Keratinocyte (primary cell): ENCODE measurements at regions not wholly inside any gene's neighbourhood (a gene's known extent, or its start where the extent isn't known, plus 50 kb on each side); places are given as distances from the start of the nearest gene placed in this dataset.

Experiments used
- DNase-seq: peaks from one replicate; pipeline ENCODE4 v3.0.0-alpha.2; 2011; ENCODE audit warnings: low read depth, missing footprints, low spot score
- FAIRE-seq: peaks from 2 replicates; lab custom pipeline; 2011; peaks lifted over from hg19 to GRCh38; lab: Jason Lieb, UNC
- H2AFZ ChIP-seq: 2 replicates; pipeline ENCODE4 v1.6.0; 2012; ENCODE audit warnings: low read length, control low read depth, inconsistent platforms; ENCODE audit not compliant: control insufficient read depth
- H3K27ac ChIP-seq: 2 replicates; pipeline ENCODE4 v1.5.1; 2011; ENCODE audit warnings: low read length; ENCODE audit not compliant: control insufficient read depth, insufficient read depth
- H3K27me3 ChIP-seq: 3 replicates; pipeline ENCODE4 v1.6.0; 2011; ENCODE audit warnings: low read length; ENCODE audit not compliant: control insufficient read depth, insufficient read depth; ENCODE audit errors: extremely low read depth
- H3K36me3 ChIP-seq, 2 experiments: 2 replicates in 1 of 2; 3 replicates in 1 of 2; pipeline ENCODE4 v1.5.1; 2011; ENCODE audit warnings: low read length in 2 of 2, mild to moderate bottlenecking in 1 of 2; ENCODE audit not compliant: control insufficient read depth in 2 of 2, insufficient read depth in 2 of 2; ENCODE audit errors: extremely low read depth in 1 of 2
- H3K4me1 ChIP-seq: 3 replicates; pipeline ENCODE4 v1.5.1; 2011; ENCODE audit warnings: low read length; ENCODE audit not compliant: control insufficient read depth, insufficient read depth; ENCODE audit errors: extremely low read depth
- H3K4me2 ChIP-seq: 3 replicates; pipeline ENCODE4 v1.6.0; 2011; ENCODE audit warnings: low read depth, low read length; ENCODE audit not compliant: control insufficient read depth, insufficient read depth; ENCODE audit errors: extremely low read depth
- H3K4me3 ChIP-seq, 3 experiments: fragments of 200-600 bp in 1 of 3; sonication (generic) in 1 of 3; 2 replicates in 2 of 3; 3 replicates in 1 of 3; pipeline ENCODE4 v1.5.1; 2011 to 2016; ENCODE audit warnings: low read length in 3 of 3, mild to moderate bottlenecking in 3 of 3, control low read depth in 2 of 3, inconsistent platforms in 1 of 3, low read depth in 1 of 3, mixed read lengths in 1 of 3, mixed run types in 1 of 3, moderate library complexity in 1 of 3; ENCODE audit not compliant: control insufficient read depth in 2 of 3, insufficient read depth in 2 of 3; ENCODE audit errors: extremely low read depth in 1 of 3
- H3K79me2 ChIP-seq: 2 replicates; pipeline ENCODE4 v1.6.0; 2012; ENCODE audit warnings: low read length; ENCODE audit not compliant: control insufficient read depth, insufficient read depth
- H3K9ac ChIP-seq: 3 replicates; pipeline ENCODE4 v1.6.0; 2011; ENCODE audit warnings: low read length; ENCODE audit not compliant: control insufficient read depth, insufficient read depth; ENCODE audit errors: extremely low read depth
- H3K9me1 ChIP-seq: 3 replicates; pipeline ENCODE4 v1.6.0; 2011; ENCODE audit warnings: low read length; ENCODE audit not compliant: control insufficient read depth, insufficient read depth; ENCODE audit errors: extremely low read depth
- H3K9me3 ChIP-seq: 2 replicates; pipeline ENCODE4 v1.5.1; 2012; ENCODE audit warnings: low read depth, low read length; ENCODE audit not compliant: control insufficient read depth
- H4K20me1 ChIP-seq: 3 replicates; pipeline ENCODE4 v1.6.0; 2011; ENCODE audit warnings: low read length; ENCODE audit not compliant: control insufficient read depth, insufficient read depth; ENCODE audit errors: extremely low read depth
- EZH2 ChIP-seq: IDR thresholded peaks from one replicate; pipeline ENCODE4 v1.6.1; 2012; ENCODE audit warnings: inconsistent platforms, mild to moderate bottlenecking, low read length, moderate library complexity
- dilution Hi-C: fragments of 300-500 bp; cut with MboI; formaldehyde crosslinking; loops from one replicate; pipeline ENCODE4 v1.7.0; 2020; ENCODE audit warnings: low sequenced_read_pairs; ENCODE audit not compliant: extremely low pct_ligation_motif_present
- TF ChIP-seq, protein P1 (sequence below), 3 experiments: IDR thresholded peaks in 1 of 3; conservative IDR thresholded peaks in 1 of 3; optimal IDR thresholded peaks in 1 of 3; 2 replicates in 2 of 3; 3 replicates in 1 of 3; pipeline versions ENCODE3 to v1.5.1; 2011; ENCODE audit warnings: low read length in 3 of 3, mild to moderate bottlenecking in 3 of 3, moderate library complexity in 2 of 3, control low read depth in 1 of 3, inconsistent platforms in 1 of 3; ENCODE audit not compliant: insufficient read depth in 2 of 3; ENCODE audit errors: extremely low read depth in 1 of 3

DNA sequence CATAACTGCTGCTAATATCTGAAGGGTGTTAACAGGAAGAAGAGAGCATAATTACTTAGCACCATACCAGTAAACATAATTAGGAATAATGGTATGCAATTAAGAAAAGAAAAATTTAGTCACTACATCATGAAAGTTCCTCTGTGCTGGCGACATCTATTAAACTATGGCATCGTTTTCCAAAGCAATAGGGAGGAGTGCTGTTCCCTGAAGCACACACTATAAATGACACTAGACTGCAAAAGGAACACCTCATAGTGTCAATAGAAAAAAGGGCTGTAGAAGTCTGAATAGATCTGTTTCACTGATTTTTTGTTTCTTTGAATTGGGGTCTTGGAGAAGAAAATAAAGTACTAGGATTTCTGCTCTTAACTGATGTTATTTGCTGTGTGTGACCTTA lies 773.6 kb upstream of the B3GALT2 start:
- Histone ChIP-seq H3K4me2 (no peak overlapping the region), H3K79me2 (no peaks in the 10 kb centered on the region), H3K4me3 (no peak overlapping the region), H3K36me3 (no peaks in the 10 kb centered on the region), H3K9me1 (no peaks in the 10 kb centered on the region), H3K9me3 (no peaks in the 10 kb centered on the region), H3K27me3 (no peaks in the 10 kb centered on the region), H2AFZ (no peak overlapping the region), H3K9ac (no peak overlapping the region), H4K20me1 (no peaks in the 10 kb centered on the region), H3K27ac (no peak overlapping the region), H3K4me1 (peaks cover 6% of the 10 kb centered on the region)
- FAIRE-seq (no peak), DNase-seq (no peak)
- TF ChIP-seq, protein P1, sequence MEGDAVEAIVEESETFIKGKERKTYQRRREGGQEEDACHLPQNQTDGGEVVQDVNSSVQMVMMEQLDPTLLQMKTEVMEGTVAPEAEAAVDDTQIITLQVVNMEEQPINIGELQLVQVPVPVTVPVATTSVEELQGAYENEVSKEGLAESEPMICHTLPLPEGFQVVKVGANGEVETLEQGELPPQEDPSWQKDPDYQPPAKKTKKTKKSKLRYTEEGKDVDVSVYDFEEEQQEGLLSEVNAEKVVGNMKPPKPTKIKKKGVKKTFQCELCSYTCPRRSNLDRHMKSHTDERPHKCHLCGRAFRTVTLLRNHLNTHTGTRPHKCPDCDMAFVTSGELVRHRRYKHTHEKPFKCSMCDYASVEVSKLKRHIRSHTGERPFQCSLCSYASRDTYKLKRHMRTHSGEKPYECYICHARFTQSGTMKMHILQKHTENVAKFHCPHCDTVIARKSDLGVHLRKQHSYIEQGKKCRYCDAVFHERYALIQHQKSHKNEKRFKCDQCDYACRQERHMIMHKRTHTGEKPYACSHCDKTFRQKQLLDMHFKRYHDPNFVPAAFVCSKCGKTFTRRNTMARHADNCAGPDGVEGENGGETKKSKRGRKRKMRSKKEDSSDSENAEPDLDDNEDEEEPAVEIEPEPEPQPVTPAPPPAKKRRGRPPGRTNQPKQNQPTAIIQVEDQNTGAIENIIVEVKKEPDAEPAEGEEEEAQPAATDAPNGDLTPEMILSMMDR (optimal IDR thresholded peaks at IDR 0.05 in 1 of 3, IDR thresholded peaks at IDR 0.05 in 1 of 3, conservative IDR thresholded peaks at IDR 0.05 in 1 of 3; ENCODE audit: extremely low read depth in 1 of 3, insufficient read depth in 2 of 3, low read length in 3 of 3) = no peak
- TF ChIP-seq EZH2 = no peak
- dilution Hi-C loops = no loop called here

DNA sequence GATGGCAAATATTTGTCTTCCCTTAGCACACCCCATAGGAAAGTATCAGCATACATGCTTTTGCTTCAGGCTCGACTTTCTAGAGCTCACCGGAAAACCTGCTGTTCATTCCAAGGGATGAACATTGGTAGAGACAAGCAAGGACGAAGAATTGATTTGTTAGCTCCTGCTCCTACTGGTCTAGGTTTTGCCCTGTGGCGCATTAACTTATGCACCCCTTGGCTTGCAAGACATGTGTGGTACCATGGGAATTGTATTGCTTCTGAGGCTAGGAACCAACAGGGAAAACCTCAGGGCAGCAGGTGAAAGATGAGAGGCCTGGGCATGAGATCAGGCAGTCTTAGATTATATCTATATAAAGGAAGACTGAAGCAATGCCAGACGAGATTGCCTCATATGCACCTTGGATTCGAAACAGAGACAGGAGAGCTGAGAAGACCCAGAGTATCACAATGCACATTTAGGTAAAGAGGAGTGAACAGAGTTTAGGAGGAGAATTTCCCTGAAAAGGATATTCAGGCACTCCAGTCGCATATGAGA lies 771.2 kb upstream of the B3GALT2 start:
- Histone ChIP-seq H3K4me2 (no peak overlapping the region), H3K9ac (no peak overlapping the region), H3K9me3 (no peaks in the 10 kb centered on the region), H3K4me3 (no peak overlapping the region), H3K27me3 (no peaks in the 10 kb centered on the region), H3K79me2 (no peaks in the 10 kb centered on the region), H3K36me3 (no peaks in the 10 kb centered on the region), H3K9me1 (no peaks in the 10 kb centered on the region), H3K4me1 (peaks cover 6% of the 10 kb centered on the region), H3K27ac (no peak overlapping the region), H2AFZ (no peak overlapping the region), H4K20me1 (no peaks in the 10 kb centered on the region)
- FAIRE-seq = peak; percentile 88
- TF ChIP-seq, protein P1 (optimal IDR thresholded peaks at IDR 0.05 in 1 of 3, IDR thresholded peaks at IDR 0.05 in 1 of 3, conservative IDR thresholded peaks at IDR 0.05 in 1 of 3; ENCODE audit: extremely low read depth in 1 of 3, insufficient read depth in 2 of 3, low read length in 3 of 3) = no peak
- no peak for TF ChIP-seq EZH2
- DNase-seq = peak; percentile 4
- dilution Hi-C loops = no loop called here
